Panc1 (cell line): ENCODE measurements at regions not wholly inside any gene's neighbourhood (a gene's known extent, or its start where the extent isn't known, plus 50 kb on each side); places are given as distances from the start of the nearest gene placed in this dataset.
"Not testable (repeated sequence)": the region's sequence is repeated elsewhere in the genome, so short reads cannot be mapped to it uniquely, and the experiment has no call there.

ENCODE experiments used
- ATAC-seq: fragments of 200-7000 bp; cut with Tn5 transposase; 2 replicates; pipeline ENCODE4 v1.9.1; 2020; ENCODE audit warnings: mild to moderate bottlenecking, moderate library complexity
- BruUV-seq: library from RNA; stranded (reverse); fragments of 400-500 nt; replicated peaks from 2 replicates; lab custom pipeline; 2021; lab: Mats Ljungman, UMichigan
- CTCF ChIA-PET: fragments of 300-600 bp; sonication (Branson Sonifier 250); formaldehyde crosslinking; loops from one replicate; lab custom pipeline; 2022; ENCODE audit warnings: antibody characterized with exemption; lab: Charles Lee
- POLR2A ChIA-PET: fragments of 300-600 bp; sonication (Branson Sonifier 250); formaldehyde crosslinking; loops from one replicate; lab custom pipeline; 2022; ENCODE audit warnings: antibody characterized with exemption; lab: Charles Lee
- DNase-seq: peaks from one replicate; pipeline ENCODE4 v3.0.0-alpha.2; 2010; ENCODE audit warnings: low read depth, low spot score
- H3K27ac ChIP-seq: 2 replicates; pipeline ENCODE4 v1.5.1; 2011; ENCODE audit warnings: mild to moderate bottlenecking, low read length, inconsistent platforms
- H3K27me3 ChIP-seq: fragments of 200-500 bp; sonication (Bioruptor generic); 2 replicates; pipeline ENCODE4 v1.6.0; 2014; ENCODE audit warnings: low read length, inconsistent platforms; ENCODE audit not compliant: control insufficient read depth, insufficient read depth
- H3K36me3 ChIP-seq: fragments of 200-500 bp; sonication (Bioruptor generic); 2 replicates; pipeline ENCODE4 v1.5.1; 2014; ENCODE audit warnings: inconsistent platforms, mild to moderate bottlenecking, low read length, moderate library complexity; ENCODE audit not compliant: control insufficient read depth, insufficient read depth
- H3K4me1 ChIP-seq: 2 replicates; pipeline ENCODE4 v1.5.1; 2011; ENCODE audit warnings: inconsistent platforms, mild to moderate bottlenecking, low read length, moderate library complexity; ENCODE audit not compliant: control insufficient read depth, insufficient read depth
- H3K4me3 ChIP-seq, 2 experiments: 2 replicates each; pipeline ENCODE4 v1.5.1; 2011 to 2012; ENCODE audit warnings: low read depth in 2 of 2, low read length in 2 of 2, mild to moderate bottlenecking in 2 of 2, inconsistent platforms in 1 of 2, moderate library complexity in 1 of 2
- H3K9me3 ChIP-seq: fragments of 200-500 bp; sonication (Bioruptor generic); 2 replicates; pipeline ENCODE4 v1.5.1; 2014; ENCODE audit warnings: low read depth, mild to moderate bottlenecking, inconsistent platforms, low read length, moderate library complexity; ENCODE audit not compliant: control insufficient read depth, insufficient read depth
- CTCF ChIP-seq: fragments of 450-650 bp; IDR thresholded peaks from 2 replicates; pipeline ENCODE4 v1.5.1; 2017; ENCODE audit warnings: mild to moderate bottlenecking
- POLR2AphosphoS5 ChIP-seq: IDR thresholded peaks from 2 replicates; pipeline ENCODE4 v1.6.1; 2012; ENCODE audit warnings: mild to moderate bottlenecking, low read depth, low read length, moderate library complexity
- REST ChIP-seq, 2 experiments: IDR thresholded peaks; 2 replicates each; pipeline ENCODE4 v1.6.1; 2011 to 2012; ENCODE audit warnings: low read depth in 2 of 2, control low read depth in 1 of 2, low read length in 1 of 2, mild to moderate bottlenecking in 1 of 2, moderate library complexity in 1 of 2; ENCODE audit not compliant: insufficient read depth in 1 of 2
- SIN3A ChIP-seq: IDR thresholded peaks from 2 replicates; pipeline ENCODE4 v1.6.1; 2012; ENCODE audit warnings: low read depth, mild to moderate bottlenecking, low read length, moderate library complexity, borderline replicate concordance; ENCODE audit not compliant: insufficient read depth
- TCF7L2 ChIP-seq: IDR thresholded peaks from 2 replicates; pipeline ENCODE4 v1.6.1; 2011; ENCODE audit warnings: mild to moderate bottlenecking, low read depth, low read length, inconsistent platforms
- in situ Hi-C: cut with HindIII; loops from 2 replicates; pipeline ENCODE4 v1.10.0; 2016; ENCODE audit warnings: low sequenced_read_pairs, low pct_unique_long_range_greater_than_20kb
- intact Hi-C: fragments of 100-400 bp; cut with micrococcal nuclease; formaldehyde crosslinking; loops from one replicate; pipeline ENCODE4 v1.10.0; 2022; ENCODE audit not compliant: unreplicated experiment

- in situ Hi-C loops, result no loop called here
- Histone ChIP-seq H3K36me3 (no peaks in the 10 kb centered on the region), H3K9me3 (no peaks in the 10 kb centered on the region), H3K27me3 (no peaks in the 10 kb centered on the region), H3K4me1 (no peaks in the 10 kb centered on the region), H3K27ac (no peak overlapping the region), H3K4me3 (no peak overlapping the region)
- intact Hi-C loops, result no loop called here
- DNase-seq (no peak), ATAC-seq (no peak)
- ChIA-PET CTCF (no interaction called here), POLR2A (no interaction called here)
- BruUV-seq, result no TSS peak
- TF ChIP-seq CTCF, result no peak
- no peak for TF ChIP-seq REST (IDR thresholded peaks at IDR 0.05; ENCODE audit: insufficient read depth in 1 of 2, low read depth in 2 of 2, low read length in 1 of 2)
Observed at GRCh38 chr7:113267271-113267670, 148.9 kb upstream of the SMIM30 start.

GRCh38 chr7:113263749-113264148 lies 145.4 kb upstream of the SMIM30 start:
- Histone ChIP-seq H3K4me3 (no peak overlapping the region), H3K4me1 (no peaks in the 10 kb centered on the region), H3K27ac (no peak overlapping the region), H3K27me3 (no peaks in the 10 kb centered on the region), H3K36me3 (no peaks in the 10 kb centered on the region), H3K9me3 (no peaks in the 10 kb centered on the region)
- no peak for TF ChIP-seq TCF7L2
- TF ChIP-seq REST (IDR thresholded peaks at IDR 0.05; ENCODE audit: insufficient read depth in 1 of 2, low read depth in 2 of 2, low read length in 1 of 2), result no peak
- TF ChIP-seq CTCF, result no peak
- TF ChIP-seq POLR2AphosphoS5, result no peak
- TF ChIP-seq SIN3A, result no peak
- DNase-seq (no peak), ATAC-seq (no peak)
- intact Hi-C loops, result no loop called here
- in situ Hi-C loops, result no loop called here
- CTCF ChIA-PET, result no interaction called here
- no TSS peak for BruUV-seq
- POLR2A ChIA-PET, result no interaction called here

GRCh38 chr7:113263215-113263742 lies 144.9 kb upstream of the SMIM30 start:
- H3K27ac ChIP-seq, H3K4me3 ChIP-seq, H3K36me3 ChIP-seq, H3K27me3 ChIP-seq, intact Hi-C loops, ATAC-seq, DNase-seq, POLR2A ChIA-PET, in situ Hi-C loops, H3K4me1 ChIP-seq, H3K9me3 ChIP-seq, CTCF ChIA-PET, BruUV-seq: not testable (repeated sequence)
